GM12878 (cell line): ENCODE measurements at regions not wholly inside any gene's neighbourhood (a gene's known extent, or its start where the extent isn't known, plus 50 kb on each side); places are given as distances from the start of the nearest gene placed in this dataset.

Experiments used
- BHLHE40 ChIP-seq, 2 experiments: fragments of 450-650 bp in 1 of 2; IDR thresholded peaks; 2 replicates each; pipeline ENCODE4 v1.6.1; 2011 to 2017; ENCODE audit warnings: low read depth in 2 of 2, borderline replicate concordance in 1 of 2, improper control_type of control experiment in 1 of 2, low read length in 1 of 2, mild to moderate bottlenecking in 1 of 2
- CHD2 ChIP-seq: IDR thresholded peaks from 2 replicates; pipeline ENCODE4 v1.6.1; 2011; ENCODE audit warnings: low read depth, low read length, improper control_type of control experiment, borderline replicate concordance
- JUNB ChIP-seq: IDR thresholded peaks from 2 replicates; pipeline ENCODE4 v1.6.1; 2016; ENCODE audit warnings: antibody characterized with exemption, mild to moderate bottlenecking
- NR2C2 ChIP-seq: IDR thresholded peaks from 2 replicates; pipeline ENCODE4 v1.6.1; 2011; ENCODE audit warnings: borderline replicate concordance, low read depth; ENCODE audit not compliant: control insufficient read depth, insufficient read length
- NR2F1 ChIP-seq: fragments of 450-650 bp; conservative IDR thresholded peaks from 2 replicates; pipeline ENCODE4 v1.6.1; 2017; ENCODE audit warnings: mild to moderate bottlenecking
- POLR2AphosphoS5 ChIP-seq: IDR thresholded peaks from 2 replicates; pipeline ENCODE4 v1.6.1; 2011; ENCODE audit warnings: mild to moderate bottlenecking, low read length, inconsistent platforms
- RUNX3 ChIP-seq: IDR thresholded peaks from 2 replicates; pipeline ENCODE4 v1.6.1; 2012; ENCODE audit warnings: low read length, inconsistent platforms
- TF ChIP-seq, protein P1 (sequence below), 3 experiments: IDR thresholded peaks in 2 of 3; conservative IDR thresholded peaks in 1 of 3; 2 replicates each; pipeline ENCODE4 v1.5.1; 2011; ENCODE audit warnings: low read depth in 3 of 3, low read length in 3 of 3, mild to moderate bottlenecking in 3 of 3, control low read depth in 2 of 3, moderate library complexity in 2 of 3, inconsistent platforms in 1 of 3, mixed read lengths in 1 of 3; ENCODE audit not compliant: control insufficient read depth in 2 of 3, insufficient read depth in 1 of 3; ENCODE audit errors: extremely low read depth in 1 of 3
- TF ChIP-seq, protein P2 (sequence below): fragments of 450-650 bp; IDR thresholded peaks from 2 replicates; pipeline ENCODE4 v1.6.1; 2017; ENCODE audit warnings: antibody characterized with exemption, mild to moderate bottlenecking, moderate library complexity
- TF ChIP-seq, protein P3 (sequence below): fragments of 450-650 bp; formaldehyde crosslinking; IDR thresholded peaks from 2 replicates; pipeline ENCODE4 v1.4.0; 2020; ENCODE audit warnings: mild to moderate bottlenecking, moderate library complexity

- TF ChIP-seq, protein P1, sequence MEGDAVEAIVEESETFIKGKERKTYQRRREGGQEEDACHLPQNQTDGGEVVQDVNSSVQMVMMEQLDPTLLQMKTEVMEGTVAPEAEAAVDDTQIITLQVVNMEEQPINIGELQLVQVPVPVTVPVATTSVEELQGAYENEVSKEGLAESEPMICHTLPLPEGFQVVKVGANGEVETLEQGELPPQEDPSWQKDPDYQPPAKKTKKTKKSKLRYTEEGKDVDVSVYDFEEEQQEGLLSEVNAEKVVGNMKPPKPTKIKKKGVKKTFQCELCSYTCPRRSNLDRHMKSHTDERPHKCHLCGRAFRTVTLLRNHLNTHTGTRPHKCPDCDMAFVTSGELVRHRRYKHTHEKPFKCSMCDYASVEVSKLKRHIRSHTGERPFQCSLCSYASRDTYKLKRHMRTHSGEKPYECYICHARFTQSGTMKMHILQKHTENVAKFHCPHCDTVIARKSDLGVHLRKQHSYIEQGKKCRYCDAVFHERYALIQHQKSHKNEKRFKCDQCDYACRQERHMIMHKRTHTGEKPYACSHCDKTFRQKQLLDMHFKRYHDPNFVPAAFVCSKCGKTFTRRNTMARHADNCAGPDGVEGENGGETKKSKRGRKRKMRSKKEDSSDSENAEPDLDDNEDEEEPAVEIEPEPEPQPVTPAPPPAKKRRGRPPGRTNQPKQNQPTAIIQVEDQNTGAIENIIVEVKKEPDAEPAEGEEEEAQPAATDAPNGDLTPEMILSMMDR (IDR thresholded peaks at IDR 0.05 in 2 of 3, conservative IDR thresholded peaks at IDR 0.05 in 1 of 3; ENCODE audit: control insufficient read depth in 2 of 3, extremely low read depth in 1 of 3, insufficient read depth in 1 of 3, low read depth in 3 of 3, low read length in 3 of 3): peak; percentile 95 to 99 (median 99)
- TF ChIP-seq RUNX3: 0 out of 2 replicates have a peak, but pooled peaks have one; percentile 28
- no peak for TF ChIP-seq POLR2AphosphoS5
- TF ChIP-seq, protein P2, sequence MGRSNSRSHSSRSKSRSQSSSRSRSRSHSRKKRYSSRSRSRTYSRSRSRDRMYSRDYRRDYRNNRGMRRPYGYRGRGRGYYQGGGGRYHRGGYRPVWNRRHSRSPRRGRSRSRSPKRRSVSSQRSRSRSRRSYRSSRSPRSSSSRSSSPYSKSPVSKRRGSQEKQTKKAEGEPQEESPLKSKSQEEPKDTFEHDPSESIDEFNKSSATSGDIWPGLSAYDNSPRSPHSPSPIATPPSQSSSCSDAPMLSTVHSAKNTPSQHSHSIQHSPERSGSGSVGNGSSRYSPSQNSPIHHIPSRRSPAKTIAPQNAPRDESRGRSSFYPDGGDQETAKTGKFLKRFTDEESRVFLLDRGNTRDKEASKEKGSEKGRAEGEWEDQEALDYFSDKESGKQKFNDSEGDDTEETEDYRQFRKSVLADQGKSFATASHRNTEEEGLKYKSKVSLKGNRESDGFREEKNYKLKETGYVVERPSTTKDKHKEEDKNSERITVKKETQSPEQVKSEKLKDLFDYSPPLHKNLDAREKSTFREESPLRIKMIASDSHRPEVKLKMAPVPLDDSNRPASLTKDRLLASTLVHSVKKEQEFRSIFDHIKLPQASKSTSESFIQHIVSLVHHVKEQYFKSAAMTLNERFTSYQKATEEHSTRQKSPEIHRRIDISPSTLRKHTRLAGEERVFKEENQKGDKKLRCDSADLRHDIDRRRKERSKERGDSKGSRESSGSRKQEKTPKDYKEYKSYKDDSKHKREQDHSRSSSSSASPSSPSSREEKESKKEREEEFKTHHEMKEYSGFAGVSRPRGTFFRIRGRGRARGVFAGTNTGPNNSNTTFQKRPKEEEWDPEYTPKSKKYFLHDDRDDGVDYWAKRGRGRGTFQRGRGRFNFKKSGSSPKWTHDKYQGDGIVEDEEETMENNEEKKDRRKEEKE: no peak
- peak; percentile 27; the same call in 1 of the 2 replicates for TF ChIP-seq JUNB
- TF ChIP-seq BHLHE40 (IDR thresholded peaks at IDR 0.05; ENCODE audit: borderline replicate concordance in 1 of 2, low read depth in 2 of 2, low read length in 1 of 2): peak; percentile 23 to 33; a peak in 2 of 4 replicates
- 0 out of 2 replicates have a peak, but pooled peaks have one; percentile 23 for TF ChIP-seq CHD2
- TF ChIP-seq NR2C2: no peak
- TF ChIP-seq, protein P3, sequence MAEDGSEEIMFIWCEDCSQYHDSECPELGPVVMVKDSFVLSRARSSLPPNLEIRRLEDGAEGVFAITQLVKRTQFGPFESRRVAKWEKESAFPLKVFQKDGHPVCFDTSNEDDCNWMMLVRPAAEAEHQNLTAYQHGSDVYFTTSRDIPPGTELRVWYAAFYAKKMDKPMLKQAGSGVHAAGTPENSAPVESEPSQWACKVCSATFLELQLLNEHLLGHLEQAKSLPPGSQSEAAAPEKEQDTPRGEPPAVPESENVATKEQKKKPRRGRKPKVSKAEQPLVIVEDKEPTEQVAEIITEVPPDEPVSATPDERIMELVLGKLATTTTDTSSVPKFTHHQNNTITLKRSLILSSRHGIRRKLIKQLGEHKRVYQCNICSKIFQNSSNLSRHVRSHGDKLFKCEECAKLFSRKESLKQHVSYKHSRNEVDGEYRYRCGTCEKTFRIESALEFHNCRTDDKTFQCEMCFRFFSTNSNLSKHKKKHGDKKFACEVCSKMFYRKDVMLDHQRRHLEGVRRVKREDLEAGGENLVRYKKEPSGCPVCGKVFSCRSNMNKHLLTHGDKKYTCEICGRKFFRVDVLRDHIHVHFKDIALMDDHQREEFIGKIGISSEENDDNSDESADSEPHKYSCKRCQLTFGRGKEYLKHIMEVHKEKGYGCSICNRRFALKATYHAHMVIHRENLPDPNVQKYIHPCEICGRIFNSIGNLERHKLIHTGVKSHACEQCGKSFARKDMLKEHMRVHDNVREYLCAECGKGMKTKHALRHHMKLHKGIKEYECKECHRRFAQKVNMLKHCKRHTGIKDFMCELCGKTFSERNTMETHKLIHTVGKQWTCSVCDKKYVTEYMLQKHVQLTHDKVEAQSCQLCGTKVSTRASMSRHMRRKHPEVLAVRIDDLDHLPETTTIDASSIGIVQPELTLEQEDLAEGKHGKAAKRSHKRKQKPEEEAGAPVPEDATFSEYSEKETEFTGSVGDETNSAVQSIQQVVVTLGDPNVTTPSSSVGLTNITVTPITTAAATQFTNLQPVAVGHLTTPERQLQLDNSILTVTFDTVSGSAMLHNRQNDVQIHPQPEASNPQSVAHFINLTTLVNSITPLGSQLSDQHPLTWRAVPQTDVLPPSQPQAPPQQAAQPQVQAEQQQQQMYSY (CRISPR knock-in tag): no peak
- TF ChIP-seq NR2F1: no peak
Observed at GRCh38 chr15:38817427-38818156, 253.0 kb upstream of the RASGRP1 start (continued).
